GM19455 (cell line): ENCODE measurements at regions not wholly inside any gene's neighbourhood (a gene's known extent, or its start where the extent isn't known, plus 50 kb on each side); places are given as distances from the start of the nearest gene placed in this dataset.

Experiments
- ATAC-seq: cut with Tn5 transposase; IDR thresholded peaks from one replicate; pipeline ENCODE4 v1.9.1; 2021; ENCODE audit not compliant: unreplicated experiment

DNA sequence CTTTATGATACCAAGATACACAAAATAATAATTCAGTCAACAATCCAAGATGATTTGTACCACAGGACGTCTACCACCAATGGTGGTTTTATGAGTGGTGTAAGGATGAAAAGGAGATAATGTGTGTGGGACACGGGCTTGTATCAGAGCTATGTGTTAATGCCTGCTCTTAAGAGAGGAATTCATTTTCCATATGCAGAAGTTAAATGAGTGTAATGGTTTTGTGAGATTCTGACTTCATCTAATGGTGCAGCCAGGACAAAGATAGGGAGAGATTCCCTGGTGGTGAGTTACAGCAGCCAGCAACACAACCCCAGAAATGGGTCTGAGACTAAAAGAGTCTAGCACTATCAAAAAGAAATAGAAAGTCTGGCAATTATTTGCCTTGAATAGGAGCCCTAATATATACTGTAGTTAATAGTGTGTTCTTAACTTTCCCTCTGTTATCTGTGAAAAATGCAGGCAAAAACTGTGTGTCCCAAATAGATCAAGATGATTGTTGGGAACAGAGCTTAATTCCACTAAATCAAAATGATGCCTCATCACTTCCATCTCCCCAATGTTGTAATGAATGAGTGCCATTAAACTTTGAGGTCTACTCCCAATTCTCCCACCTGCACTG lies 455.0 kb upstream of the TCF4 start:
- no peak for ATAC-seq

DNA sequence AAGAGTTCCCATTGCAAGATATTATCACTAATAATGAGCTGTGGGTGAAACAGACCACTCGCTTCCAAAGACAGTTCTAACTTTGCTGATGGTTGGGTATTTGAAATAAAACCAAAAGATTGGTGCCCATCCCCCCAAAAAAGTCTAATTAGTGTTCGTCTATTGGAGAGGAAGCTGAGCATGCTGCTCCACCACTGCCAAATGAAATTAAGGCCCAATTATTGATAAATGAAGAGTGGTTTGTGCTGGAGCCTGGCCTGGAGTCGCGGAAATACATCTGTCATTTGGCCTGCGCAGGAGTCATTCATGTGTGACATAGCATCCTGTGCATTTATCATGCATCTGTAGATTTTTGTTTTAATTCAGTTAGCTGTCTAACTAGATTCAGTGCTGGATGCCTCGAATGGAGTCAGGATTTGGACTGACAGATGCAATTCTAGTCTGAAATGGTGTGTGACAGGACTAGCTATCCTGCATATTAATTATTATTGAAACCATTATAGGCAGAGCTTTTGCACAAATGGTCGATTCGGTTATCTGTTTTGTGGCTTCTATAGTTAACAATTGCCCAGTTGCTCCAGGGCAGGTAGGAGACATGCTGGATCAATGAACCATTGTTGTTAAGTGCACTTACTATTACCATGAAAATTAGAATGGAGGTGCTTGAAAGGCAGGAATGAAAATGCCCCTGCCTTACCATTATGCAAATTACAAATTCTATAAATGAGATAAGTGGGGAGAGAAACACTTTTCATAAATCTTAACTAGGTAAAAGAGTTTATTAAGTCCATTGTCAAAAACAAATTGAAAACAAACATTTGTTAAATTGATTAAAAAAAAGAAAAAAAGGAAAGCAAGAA lies 450.4 kb upstream of the TCF4 start:
- no peak for ATAC-seq

DNA sequence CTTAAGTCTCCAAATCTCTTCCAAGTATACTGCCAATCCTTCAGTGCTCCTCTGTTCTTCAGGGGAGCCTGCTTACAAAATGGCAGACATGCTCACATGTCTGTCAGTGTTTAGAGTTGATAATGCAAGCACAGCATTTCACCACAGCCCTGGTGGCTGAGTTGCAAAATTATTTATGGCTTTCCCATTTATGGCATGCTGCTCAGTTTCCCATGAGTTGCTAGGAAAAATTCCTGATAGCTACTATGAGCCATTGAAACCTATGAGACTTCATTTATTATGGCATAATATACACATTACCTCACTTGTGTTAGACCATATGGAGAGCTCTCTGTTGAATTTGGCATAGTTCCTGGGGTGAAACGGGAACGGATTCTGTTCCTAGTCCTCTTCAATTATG lies 448.7 kb upstream of the TCF4 start:
- ATAC-seq: no peak

DNA sequence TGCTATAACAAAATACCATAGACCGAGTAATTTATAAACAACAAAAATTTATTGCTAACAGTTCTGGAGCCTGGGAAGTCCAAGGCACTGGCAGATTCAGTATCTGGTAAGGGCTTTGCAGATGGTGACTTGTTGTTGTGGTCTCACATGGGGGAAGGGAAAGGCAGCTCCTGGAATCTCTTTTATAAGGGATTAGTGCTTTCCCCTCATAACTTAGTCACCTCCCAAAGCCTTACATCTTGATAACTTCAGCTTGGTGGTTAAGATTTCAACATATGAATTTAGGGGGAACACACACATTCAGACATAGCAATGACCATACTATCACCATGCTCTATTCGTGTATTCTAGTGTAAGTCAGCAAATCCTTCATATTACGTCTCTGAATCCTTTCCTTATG lies 447.6 kb upstream of the TCF4 start:
- ATAC-seq: no peak

DNA sequence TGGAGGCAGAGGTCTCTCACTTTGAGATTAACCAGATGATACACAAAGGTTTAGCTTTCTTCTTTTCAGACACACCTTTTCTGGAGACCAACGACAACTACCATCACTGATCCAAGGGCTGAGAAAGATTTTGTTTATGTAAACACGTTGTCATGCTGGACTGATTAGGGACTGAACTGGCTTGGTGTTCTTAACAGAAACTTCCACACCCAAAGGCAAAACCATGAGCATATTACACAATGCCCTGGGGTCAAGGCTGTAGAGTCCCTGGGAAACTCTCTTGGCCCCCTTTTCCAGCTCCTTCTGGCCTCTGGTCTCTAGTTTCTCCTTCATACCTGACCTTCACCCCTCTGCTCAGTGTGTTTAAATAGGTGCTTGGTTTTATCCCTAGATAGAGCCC lies 447.0 kb upstream of the TCF4 start:
- ATAC-seq: no peak

DNA sequence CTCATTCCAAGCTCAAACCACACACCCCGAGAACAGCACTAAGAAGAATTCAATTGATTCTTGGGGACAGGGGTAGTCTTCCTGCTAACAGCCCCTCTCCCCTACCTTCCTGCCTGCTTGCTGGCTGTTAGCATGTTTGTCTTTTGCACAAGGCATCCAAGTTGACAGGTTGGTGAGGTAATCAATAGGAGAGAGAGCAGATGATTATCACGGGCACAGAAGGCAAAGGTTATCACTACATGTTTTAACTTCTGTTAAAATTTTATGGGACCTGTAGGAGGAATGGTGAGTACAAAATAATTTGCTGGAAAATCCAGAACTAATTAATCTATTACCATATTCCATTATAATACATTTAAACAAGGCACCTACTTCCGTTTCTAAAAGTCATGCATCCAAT lies 442.1 kb upstream of the TCF4 start:
- no peak for ATAC-seq

DNA sequence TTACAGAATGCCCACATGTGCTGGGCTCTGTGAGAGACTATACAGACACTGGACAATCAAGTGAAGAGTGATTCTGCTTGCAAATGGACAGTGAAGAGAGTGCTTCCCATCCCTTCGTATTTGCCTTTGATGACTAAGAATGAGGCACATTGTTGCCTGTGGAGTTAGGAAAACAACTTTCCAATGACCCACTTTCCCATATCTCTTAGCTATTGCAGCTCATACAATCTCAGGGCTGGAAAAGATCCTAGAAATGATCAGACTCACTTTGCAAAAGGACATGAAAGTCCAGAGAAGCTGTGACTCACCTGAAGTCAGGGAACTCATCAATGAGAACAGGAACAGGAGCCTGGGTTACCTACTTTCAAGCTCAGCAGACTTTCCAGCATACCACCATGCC lies 440.5 kb upstream of the TCF4 start:
- no peak for ATAC-seq

DNA sequence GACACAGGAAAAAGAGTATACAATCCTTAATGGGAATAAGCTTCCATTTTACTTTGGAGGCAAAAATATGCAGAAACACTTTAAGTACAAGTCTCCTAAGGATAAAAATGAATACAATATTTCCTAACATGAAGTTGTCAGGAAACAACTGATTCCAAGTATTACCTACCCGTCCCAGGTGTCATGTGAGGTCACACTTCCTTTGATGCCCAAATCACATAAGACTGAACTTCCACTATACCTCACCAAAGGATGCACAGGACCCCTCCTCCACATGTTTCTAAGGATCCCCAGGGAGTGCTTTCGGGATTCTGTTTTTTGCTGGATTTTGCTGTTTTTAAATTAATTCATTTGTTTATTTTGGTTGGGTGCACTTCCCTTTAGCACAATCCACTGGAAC lies 438.5 kb upstream of the TCF4 start:
- ATAC-seq: no peak

DNA sequence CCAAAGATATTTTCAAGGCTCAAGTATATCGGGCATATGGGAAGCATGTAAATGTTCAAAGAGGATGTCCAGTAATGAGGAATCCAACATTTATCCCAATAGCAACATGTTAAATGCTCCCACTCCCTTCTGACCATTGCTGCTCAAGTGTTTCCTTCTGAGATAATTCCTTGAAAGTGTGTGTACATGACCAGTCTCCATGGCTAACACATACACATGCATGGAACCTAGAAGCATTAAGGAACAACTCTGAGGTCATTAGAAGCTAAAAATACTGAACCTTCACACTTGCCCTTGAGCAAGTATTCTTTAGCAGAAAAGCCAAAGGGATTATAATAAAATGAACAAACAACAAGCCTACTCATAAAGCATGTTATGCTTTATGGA lies 433.8 kb upstream of the TCF4 start:
- no peak for ATAC-seq

DNA sequence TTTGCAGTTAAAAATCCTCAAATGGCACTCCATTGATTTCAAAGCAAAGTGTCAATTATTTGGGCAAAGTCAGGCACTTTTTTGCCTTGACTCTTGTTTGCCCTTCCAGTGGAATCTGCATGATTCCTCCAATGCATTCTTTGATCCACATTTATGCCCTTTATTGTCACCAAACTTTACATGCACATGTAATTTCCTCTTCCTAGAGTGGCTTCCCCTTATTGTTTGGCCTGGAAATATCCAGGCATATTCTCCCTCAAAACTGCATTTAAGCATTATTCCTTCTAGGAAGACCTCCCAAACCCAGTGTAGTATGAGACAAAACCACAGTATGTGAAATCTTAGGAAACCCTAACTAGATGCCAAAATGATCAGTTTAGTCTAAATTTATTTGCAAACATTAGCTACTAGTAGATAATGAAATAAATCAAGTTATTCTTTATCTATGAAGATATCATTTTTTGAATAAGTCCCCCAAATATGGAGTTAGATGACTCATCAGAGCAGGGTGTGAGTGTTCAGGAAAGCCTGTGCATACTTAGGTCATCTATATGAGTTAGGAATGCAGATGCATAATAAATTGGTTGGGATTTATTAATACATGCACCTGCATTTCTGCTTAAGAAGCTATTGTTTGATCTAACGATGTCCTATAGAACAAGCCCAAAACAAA lies 433.3 kb upstream of the TCF4 start:
- ATAC-seq: no peak

DNA sequence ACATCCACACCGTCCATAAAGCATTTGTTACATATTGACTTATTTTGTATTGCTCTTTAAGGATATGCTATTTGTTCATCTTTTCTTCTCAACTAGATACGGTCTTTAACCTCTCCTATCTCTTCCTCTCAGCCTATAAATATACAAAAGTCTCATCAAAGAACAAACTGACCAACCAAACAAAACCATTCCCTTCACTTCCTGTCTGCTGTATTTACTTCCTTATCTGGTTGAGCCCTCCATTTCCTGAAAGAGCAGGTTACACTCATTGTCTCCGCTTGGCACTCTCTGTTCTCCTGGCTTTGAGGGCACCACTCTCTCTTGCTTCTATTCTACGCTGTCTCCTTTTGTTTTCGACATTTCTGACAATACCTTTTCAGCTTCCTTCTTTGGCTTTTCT lies 431.9 kb upstream of the TCF4 start:
- no peak for ATAC-seq

DNA sequence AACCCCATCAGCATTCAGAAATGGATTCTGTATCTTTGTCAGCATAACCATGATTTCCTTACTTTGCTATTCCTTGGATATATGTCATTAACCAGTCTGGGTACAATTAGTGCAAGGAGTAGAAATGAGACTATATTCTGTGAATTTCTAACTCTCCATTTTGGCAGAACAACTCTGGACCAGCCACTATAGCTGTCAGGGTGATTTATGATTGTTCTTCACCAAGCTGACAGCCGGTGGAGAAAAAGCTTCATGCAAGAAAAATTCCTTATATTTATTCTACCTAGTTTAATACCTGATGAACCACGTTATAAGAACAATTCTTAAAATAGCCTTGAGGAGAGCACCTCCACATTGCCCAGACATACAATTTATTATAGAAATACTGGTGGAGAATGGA lies 431.2 kb upstream of the TCF4 start:
- ATAC-seq: no peak

DNA sequence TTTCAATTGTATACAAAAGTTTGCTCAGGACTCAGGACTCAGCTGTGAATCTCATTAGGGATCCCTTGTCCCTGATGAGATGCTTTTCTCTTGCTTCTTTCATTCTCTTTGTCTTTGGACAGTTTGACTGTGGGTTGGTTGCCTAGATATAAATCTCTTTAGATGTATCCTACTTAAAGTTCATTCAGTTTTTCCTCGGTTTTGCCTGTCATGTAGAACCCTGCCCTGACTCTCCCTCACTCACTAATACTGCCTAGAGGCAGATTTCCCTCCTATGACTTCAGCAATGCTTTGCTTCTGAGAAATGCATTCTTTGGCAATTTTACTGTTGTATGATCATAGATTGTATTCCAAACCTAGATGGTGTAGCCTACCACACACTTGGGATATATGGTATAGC lies 421.4 kb upstream of the TCF4 start:
- ATAC-seq: no peak

DNA sequence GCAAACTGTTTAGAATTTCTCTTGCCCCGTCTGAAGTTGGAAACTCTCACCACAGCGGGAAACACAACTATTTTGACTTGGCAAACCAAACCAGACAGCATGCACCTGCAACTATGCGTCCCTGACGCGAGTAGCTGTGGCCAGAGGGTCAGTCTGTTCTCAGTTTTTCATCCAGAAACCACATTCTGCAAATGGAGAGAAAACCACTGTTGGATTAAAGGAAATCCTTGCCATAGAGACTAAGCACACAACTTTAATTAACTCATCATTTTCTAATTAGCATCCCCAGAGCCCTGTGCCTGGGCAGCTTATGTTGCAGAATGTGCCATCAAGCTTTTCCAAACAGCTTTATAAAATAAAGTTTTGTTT lies 415.7 kb upstream of the TCF4 start:
- ATAC-seq: no peak

DNA sequence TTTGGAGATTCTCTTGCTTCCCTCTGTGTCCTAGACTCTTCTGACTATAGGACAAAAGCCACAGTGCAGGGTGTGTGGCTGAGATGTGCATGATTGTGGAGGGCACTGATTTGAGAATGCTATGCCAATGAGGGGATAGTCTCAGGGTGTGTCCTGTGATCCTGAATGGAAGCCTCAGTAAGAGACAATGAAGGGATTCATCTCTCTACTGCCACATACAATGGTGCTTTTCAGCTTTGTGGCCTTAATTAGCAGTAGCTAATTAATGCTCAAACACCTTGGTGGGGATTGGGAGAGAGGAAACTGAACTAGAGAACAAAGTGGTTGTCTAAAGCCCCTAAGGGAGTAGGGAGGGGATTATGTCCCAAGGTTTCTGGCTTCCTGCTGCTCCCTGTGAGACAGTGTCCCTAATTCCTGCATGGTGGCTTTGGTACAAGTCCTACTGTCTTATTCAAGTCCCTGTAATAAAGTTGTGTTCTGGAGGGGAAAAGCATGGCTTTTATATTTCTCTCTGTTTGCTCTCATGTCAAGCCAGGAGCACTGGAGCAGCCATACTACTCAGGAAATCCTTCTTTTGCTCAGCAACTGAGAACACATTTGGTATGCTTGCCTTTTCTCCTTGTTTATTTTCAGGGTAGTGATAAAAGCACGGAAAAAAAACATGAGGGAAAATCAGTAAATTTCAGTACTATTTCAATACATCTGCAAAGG lies 415.2 kb upstream of the TCF4 start:
- ATAC-seq: no peak

DNA sequence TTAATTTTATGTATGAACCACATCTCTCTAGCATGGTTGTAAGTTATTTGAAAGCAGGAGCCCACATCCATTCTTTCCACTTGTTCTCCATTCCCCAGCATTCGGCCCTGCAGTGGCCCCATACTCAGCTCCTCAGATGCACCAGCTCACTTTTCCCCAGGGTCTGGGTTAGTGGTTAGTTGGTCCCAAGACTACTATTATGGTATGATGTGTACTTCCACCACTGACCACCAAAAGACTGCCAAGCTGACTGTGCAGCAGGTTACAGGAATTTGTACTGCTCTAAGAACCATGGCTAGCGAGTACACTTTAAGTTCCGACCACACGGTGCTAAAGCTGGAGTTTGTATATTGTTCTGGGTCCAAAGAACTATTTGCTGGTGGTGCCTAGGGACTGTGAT lies 413.6 kb upstream of the TCF4 start:
- no peak for ATAC-seq

DNA sequence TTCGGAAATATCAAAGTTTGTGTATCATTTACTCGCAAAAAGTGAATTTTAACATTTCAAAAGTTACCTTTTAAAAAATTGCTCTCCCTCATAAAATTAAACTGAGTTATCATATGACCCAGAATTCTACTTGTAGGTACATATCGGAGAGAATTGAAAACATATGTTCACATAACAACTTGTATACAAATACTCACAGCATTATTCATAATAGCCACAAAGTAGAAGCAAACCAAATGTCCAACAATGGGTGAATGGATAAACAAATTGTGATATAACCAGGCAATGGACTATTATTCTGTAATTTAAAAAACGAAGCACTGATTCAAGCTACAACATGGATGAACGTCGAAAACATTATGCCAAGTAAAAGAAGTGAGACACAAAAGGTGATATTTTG lies 412.0 kb upstream of the TCF4 start:
- no peak for ATAC-seq

DNA sequence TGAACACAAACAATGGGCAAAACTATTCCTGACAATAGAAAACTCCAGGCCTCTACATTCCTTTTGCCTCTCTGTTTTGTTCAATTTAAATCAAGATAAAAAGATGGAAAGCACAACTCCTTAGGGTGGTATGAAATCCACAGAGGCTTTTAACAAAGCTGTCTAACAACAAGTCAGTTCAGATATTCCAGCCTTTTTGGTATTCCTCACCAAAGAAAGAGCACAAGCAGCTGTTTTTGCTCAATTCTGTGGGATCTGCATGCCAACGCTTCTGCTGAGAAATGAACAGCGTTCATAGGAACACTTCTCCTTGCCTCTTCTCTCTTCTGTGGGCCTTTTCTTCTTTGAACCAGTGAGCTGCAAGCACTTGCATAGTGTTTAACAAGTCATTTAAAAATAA lies 411.6 kb upstream of the TCF4 start:
- ATAC-seq: no peak

DNA sequence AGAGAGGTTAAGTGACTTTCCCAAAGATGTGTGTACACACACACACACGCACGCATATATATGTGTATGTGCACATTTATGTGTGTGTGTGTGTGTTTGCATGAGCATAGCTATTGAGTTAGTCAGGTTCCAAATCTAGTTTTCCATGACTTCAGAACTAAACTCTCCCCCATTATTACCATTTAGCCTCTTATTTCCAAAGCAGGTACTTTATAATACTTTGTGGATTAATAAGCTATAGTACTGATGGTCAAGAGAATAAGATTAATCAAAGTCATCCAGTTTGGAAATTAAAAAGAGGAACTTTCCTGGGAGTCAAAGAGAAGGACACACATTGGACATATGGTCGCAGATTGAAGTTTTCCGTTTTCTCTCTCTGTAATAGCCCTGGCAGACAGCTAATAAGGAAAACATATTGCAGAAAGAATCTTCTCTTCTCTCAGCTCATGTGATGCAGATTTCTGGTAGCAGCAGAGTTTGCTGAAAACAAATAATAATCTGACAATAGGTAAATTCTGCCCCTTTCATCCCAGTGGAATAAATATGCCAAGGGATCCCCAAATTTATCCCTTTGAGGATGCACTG lies 410.9 kb upstream of the TCF4 start:
- no peak for ATAC-seq

DNA sequence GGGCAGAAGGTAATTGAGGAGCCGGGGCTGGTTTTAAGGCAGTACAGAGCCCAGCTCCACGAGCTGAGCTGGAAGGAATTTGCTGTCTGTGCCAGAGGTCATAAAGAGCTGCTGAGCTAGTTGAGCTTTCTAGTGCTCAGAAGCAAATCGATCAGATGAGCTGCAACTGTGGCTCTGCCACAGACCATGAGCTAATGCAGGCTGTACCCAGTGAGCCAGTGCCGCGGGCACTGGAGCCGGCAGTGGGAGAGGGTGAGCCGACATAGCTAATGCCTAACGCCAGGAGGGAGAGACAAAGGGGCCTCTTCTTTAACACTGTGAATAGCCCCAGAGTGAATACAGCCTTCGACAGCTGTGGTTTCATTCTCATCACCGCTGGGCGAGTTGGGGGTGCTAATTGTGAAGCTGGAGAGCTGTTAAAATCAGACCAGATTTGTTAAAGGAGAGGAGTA lies 410.1 kb upstream of the TCF4 start:
- ATAC-seq: no peak

DNA sequence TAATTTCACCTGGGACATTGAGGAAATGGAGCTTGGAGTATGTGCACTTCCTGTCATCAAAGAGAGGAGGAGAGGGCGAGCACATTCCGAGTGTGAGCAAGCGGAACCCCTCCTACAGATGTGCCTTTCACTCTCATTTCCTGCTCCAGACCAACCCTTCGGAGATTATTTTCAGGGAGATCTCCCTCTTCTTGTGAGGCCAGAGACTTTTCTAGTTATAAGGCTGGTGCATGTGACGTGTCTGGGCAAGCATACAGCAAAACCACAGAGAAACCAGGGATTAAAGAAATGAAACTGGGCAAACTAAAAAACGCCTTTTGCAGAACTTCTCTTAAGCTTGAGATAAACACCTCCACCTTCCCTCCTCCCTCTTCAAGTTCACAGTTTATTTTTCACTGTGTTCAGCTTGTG lies 409.2 kb upstream of the TCF4 start:
- no peak for ATAC-seq
